Neural progenitor cell (in vitro differentiated cells): ENCODE measurements at regions not wholly inside any gene's neighbourhood (a gene's known extent, or its start where the extent isn't known, plus 50 kb on each side); places are given as distances from the start of the nearest gene placed in this dataset.

Source experiments
- CTCF ChIP-seq: fragments of 200-600 bp; sonication (generic); IDR thresholded peaks from 2 replicates; pipeline ENCODE4 v1.5.1; 2017; ENCODE audit warnings: antibody characterized with exemption, mild to moderate bottlenecking
- EZH2 ChIP-seq: fragments of 200-600 bp; sonication (generic); IDR thresholded peaks from 2 replicates; pipeline ENCODE4 v1.6.1; 2017; ENCODE audit warnings: antibody characterized with exemption, mild to moderate bottlenecking, moderate library complexity

GRCh38 chr6:167495506-167496401 is 170.9 kb downstream of the TTLL2 start:
- TF ChIP-seq CTCF (no peak), EZH2 (no peak)
